Neural cell (in vitro differentiated cells): ENCODE measurements at regions not wholly inside any gene's neighbourhood (a gene's known extent, or its start where the extent isn't known, plus 50 kb on each side); places are given as distances from the start of the nearest gene placed in this dataset.
"Not testable (repeated sequence)": the region's sequence is repeated elsewhere in the genome, so short reads cannot be mapped to it uniquely, and the experiment has no call there.

ENCODE experiments used
- H2AFZ ChIP-seq: fragments of 200-600, 300-800 bp; sonication (generic), shearing (Covaris generic); 2 replicates; pipeline ENCODE4 v1.6.0; 2014; ENCODE audit warnings: low read depth, mild to moderate bottlenecking, antibody characterized with exemption, low read length, moderate library complexity
- H3F3A ChIP-seq: fragments of 200-600 bp; shearing (Covaris generic); 2 replicates; pipeline ENCODE4 v1.6.1; 2016; ENCODE audit warnings: mild to moderate bottlenecking, moderate library complexity, mixed read lengths, antibody characterized with exemption, low read length; ENCODE audit not compliant: insufficient read depth, poor library complexity, severe bottlenecking
- H3K27ac ChIP-seq: fragments of 200-600, 300-800 bp; sonication (generic), shearing (Covaris generic); 2 replicates; pipeline ENCODE4 v1.5.1; 2014; ENCODE audit warnings: mild to moderate bottlenecking, low read length, moderate library complexity
- H3K27me3 ChIP-seq: fragments of 300-800, 200-600 bp; sonication (generic), shearing (Covaris generic); 2 replicates; pipeline ENCODE4 v1.6.0; 2014; ENCODE audit warnings: mild to moderate bottlenecking, low read depth, low read length, moderate library complexity; ENCODE audit not compliant: insufficient read depth
- H3K36me3 ChIP-seq: fragments of 300-800, 200-600 bp; sonication (generic), shearing (Covaris generic); 2 replicates; pipeline ENCODE4 v1.5.1; 2014; ENCODE audit warnings: mild to moderate bottlenecking, antibody characterized with exemption, low read length, moderate library complexity; ENCODE audit not compliant: insufficient read depth
- H3K4me2 ChIP-seq: fragments of 300-800, 200-600 bp; sonication (generic), shearing (Covaris generic); 2 replicates; pipeline ENCODE4 v1.6.0; 2014; ENCODE audit warnings: mild to moderate bottlenecking, low read length
- H3K4me3 ChIP-seq: fragments of 300-800, 200-600 bp; sonication (generic), shearing (Covaris generic); 2 replicates; pipeline ENCODE4 v1.5.1; 2014; ENCODE audit warnings: mild to moderate bottlenecking, low read length, moderate library complexity
- H3K79me2 ChIP-seq: fragments of 200-600 bp; shearing (Covaris generic); replicated peaks from 2 replicates; pipeline ENCODE4 v1.6.0; 2014; ENCODE audit warnings: mild to moderate bottlenecking, low read length, moderate library complexity; ENCODE audit not compliant: insufficient read depth
- H3K9ac ChIP-seq: fragments of 300-800, 200-600 bp; sonication (generic), shearing (Covaris generic); 2 replicates; pipeline ENCODE4 v1.6.1; 2016; ENCODE audit warnings: mild to moderate bottlenecking, low read length, mixed read lengths
- H3K9me2 ChIP-seq: fragments of 200-600 bp; shearing (Covaris generic); 2 replicates; pipeline ENCODE4 v1.6.1; 2016; ENCODE audit warnings: mild to moderate bottlenecking, low read length, mixed read lengths; ENCODE audit not compliant: insufficient read depth
- H3K9me3 ChIP-seq: fragments of 200-600, 300-800 bp; sonication (generic), shearing (Covaris generic); 2 replicates; pipeline ENCODE4 v1.6.1; 2016; ENCODE audit warnings: mild to moderate bottlenecking, mixed run types, low read length, moderate library complexity, mixed read lengths
- H4K20me1 ChIP-seq: fragments of 200-600 bp; shearing (Covaris generic); 2 replicates; pipeline ENCODE4 v1.6.1; 2016; ENCODE audit warnings: mild to moderate bottlenecking, mixed run types; ENCODE audit not compliant: insufficient read depth
- EP300 ChIP-seq: fragments of 450-650 bp; conservative IDR thresholded peaks from 2 replicates; pipeline ENCODE4 v1.6.1; 2014; ENCODE audit warnings: antibody characterized with exemption, mild to moderate bottlenecking, moderate library complexity; ENCODE audit not compliant: poor library complexity, severe bottlenecking
- EZH2 ChIP-seq: fragments of 200-600, 300-800 bp; shearing (Covaris generic), sonication (generic); IDR thresholded peaks from 2 replicates; pipeline ENCODE4 v1.6.1; 2014; ENCODE audit warnings: antibody characterized with exemption, low read length, borderline replicate concordance, mild to moderate bottlenecking; ENCODE audit not compliant: insufficient read depth, poor library complexity, severe bottlenecking
- MXI1 ChIP-seq: fragments of 450-650 bp; conservative IDR thresholded peaks from 2 replicates; pipeline ENCODE4 v1.6.1; 2014; ENCODE audit warnings: antibody characterized with exemption, mild to moderate bottlenecking; ENCODE audit not compliant: poor library complexity, severe bottlenecking
- POLR2AphosphoS5 ChIP-seq: IDR thresholded peaks from 2 replicates; pipeline ENCODE4 v1.6.1; 2012
- RAD21 ChIP-seq: fragments of 450-650 bp; conservative IDR thresholded peaks from 2 replicates; pipeline ENCODE4 v1.6.1; 2014; ENCODE audit warnings: antibody characterized with exemption, mild to moderate bottlenecking, moderate library complexity
- SMC3 ChIP-seq: fragments of 450-650 bp; conservative IDR thresholded peaks from 2 replicates; pipeline ENCODE4 v1.6.1; 2014; ENCODE audit warnings: antibody characterized with exemption, mild to moderate bottlenecking, moderate library complexity; ENCODE audit not compliant: poor library complexity
- TAF1 ChIP-seq: IDR thresholded peaks from 2 replicates; pipeline ENCODE4 v1.6.1; 2012; ENCODE audit warnings: low read depth
- TF ChIP-seq, protein P1 (sequence below): fragments of 450-650 bp; IDR thresholded peaks from 2 replicates; pipeline ENCODE4 v1.5.1; 2014; ENCODE audit warnings: antibody characterized with exemption, mild to moderate bottlenecking, moderate library complexity; ENCODE audit not compliant: poor library complexity, severe bottlenecking
- TF ChIP-seq, protein P2 (sequence below): IDR thresholded peaks from 2 replicates; pipeline ENCODE4 v1.6.1; 2012; ENCODE audit warnings: borderline replicate concordance

DNA sequence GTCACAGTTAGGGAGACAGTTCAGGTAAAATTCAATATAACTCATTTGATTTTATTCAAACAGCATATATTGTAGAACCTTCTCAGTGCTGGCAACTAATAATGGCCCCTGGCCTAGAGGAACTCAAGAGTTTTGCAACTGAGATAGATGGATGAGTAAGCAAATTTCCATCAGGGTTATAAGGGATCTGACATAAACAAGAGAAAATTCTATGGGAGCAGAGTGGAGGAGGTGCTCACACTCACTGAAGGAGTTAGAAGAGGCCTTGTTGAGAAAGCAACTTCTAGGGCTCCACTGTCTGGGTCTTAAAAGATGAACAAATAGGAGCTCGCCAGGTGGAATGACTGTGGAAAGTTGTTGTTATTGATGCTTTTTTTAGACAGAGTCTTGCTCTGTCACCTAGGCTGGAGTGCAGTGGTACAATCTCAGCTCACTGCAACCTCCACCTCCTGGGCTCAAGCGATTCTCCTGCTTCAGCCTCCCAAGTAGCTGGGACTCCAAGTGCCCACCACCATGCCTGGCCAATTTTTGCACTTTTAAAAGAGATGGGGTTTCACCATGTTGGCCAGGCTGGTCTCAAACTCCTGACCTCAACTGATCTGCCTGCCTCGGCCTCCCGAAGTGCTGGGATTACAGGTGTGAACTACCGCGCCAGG, 81.2 kb upstream of the EED start:
- H3K79me2 ChIP-seq, H3K9ac ChIP-seq, H3K4me3 ChIP-seq, H3F3A ChIP-seq, H2AFZ ChIP-seq, H3K4me2 ChIP-seq, H3K9me2 ChIP-seq, H3K27me3 ChIP-seq, H3K36me3 ChIP-seq, H4K20me1 ChIP-seq, H3K9me3 ChIP-seq, H3K27ac ChIP-seq: not testable (repeated sequence)

GRCh38 chr11:86162239-86162638, 82.3 kb upstream of the EED start:
- no peak overlapping the region for H3K4me2 ChIP-seq

GRCh38 chr11:86161837-86162236, 82.7 kb upstream of the EED start:
- no peaks in the 10 kb centered on the region for H3K9me2 ChIP-seq
- no peak overlapping the region for H3K4me2 ChIP-seq
- H3K9ac ChIP-seq, result no peak overlapping the region
- H2AFZ ChIP-seq, result no peak overlapping the region
- H3K9me3 ChIP-seq, result no peaks in the 10 kb centered on the region
- H3K27ac ChIP-seq, result no peak overlapping the region
- no peaks in the 10 kb centered on the region for H4K20me1 ChIP-seq
- no peaks in the 10 kb centered on the region for H3K79me2 ChIP-seq
- no peaks in the 10 kb centered on the region for H3K36me3 ChIP-seq
- no peaks in the 10 kb centered on the region for H3F3A ChIP-seq
- no peaks in the 10 kb centered on the region for H3K27me3 ChIP-seq
- no peak overlapping the region for H3K4me3 ChIP-seq
- no peak for TF ChIP-seq POLR2AphosphoS5
- TF ChIP-seq, protein P1, sequence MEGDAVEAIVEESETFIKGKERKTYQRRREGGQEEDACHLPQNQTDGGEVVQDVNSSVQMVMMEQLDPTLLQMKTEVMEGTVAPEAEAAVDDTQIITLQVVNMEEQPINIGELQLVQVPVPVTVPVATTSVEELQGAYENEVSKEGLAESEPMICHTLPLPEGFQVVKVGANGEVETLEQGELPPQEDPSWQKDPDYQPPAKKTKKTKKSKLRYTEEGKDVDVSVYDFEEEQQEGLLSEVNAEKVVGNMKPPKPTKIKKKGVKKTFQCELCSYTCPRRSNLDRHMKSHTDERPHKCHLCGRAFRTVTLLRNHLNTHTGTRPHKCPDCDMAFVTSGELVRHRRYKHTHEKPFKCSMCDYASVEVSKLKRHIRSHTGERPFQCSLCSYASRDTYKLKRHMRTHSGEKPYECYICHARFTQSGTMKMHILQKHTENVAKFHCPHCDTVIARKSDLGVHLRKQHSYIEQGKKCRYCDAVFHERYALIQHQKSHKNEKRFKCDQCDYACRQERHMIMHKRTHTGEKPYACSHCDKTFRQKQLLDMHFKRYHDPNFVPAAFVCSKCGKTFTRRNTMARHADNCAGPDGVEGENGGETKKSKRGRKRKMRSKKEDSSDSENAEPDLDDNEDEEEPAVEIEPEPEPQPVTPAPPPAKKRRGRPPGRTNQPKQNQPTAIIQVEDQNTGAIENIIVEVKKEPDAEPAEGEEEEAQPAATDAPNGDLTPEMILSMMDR, result no peak
- no peak for TF ChIP-seq EZH2
- TF ChIP-seq MXI1, result no peak
- TF ChIP-seq, protein P2, sequence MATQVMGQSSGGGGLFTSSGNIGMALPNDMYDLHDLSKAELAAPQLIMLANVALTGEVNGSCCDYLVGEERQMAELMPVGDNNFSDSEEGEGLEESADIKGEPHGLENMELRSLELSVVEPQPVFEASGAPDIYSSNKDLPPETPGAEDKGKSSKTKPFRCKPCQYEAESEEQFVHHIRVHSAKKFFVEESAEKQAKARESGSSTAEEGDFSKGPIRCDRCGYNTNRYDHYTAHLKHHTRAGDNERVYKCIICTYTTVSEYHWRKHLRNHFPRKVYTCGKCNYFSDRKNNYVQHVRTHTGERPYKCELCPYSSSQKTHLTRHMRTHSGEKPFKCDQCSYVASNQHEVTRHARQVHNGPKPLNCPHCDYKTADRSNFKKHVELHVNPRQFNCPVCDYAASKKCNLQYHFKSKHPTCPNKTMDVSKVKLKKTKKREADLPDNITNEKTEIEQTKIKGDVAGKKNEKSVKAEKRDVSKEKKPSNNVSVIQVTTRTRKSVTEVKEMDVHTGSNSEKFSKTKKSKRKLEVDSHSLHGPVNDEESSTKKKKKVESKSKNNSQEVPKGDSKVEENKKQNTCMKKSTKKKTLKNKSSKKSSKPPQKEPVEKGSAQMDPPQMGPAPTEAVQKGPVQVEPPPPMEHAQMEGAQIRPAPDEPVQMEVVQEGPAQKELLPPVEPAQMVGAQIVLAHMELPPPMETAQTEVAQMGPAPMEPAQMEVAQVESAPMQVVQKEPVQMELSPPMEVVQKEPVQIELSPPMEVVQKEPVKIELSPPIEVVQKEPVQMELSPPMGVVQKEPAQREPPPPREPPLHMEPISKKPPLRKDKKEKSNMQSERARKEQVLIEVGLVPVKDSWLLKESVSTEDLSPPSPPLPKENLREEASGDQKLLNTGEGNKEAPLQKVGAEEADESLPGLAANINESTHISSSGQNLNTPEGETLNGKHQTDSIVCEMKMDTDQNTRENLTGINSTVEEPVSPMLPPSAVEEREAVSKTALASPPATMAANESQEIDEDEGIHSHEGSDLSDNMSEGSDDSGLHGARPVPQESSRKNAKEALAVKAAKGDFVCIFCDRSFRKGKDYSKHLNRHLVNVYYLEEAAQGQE, result no peak

More at GRCh38 chr11:86162239-86162638, 82.3 kb upstream of the EED start:
- Histone ChIP-seq H3K9ac (no peak overlapping the region), H3K9me2 (no peaks in the 10 kb centered on the region), H4K20me1 (no peaks in the 10 kb centered on the region), H3K9me3 (no peaks in the 10 kb centered on the region), H3F3A (no peaks in the 10 kb centered on the region), H3K4me3 (no peak overlapping the region), H3K36me3 (no peaks in the 10 kb centered on the region), H3K27ac (no peak overlapping the region), H3K79me2 (no peaks in the 10 kb centered on the region), H3K27me3 (no peaks in the 10 kb centered on the region), H2AFZ (no peak overlapping the region)
- TF ChIP-seq, protein P1, result no peak
- TF ChIP-seq RAD21, result no peak
- no peak for TF ChIP-seq TAF1
- TF ChIP-seq EP300, result no peak
- TF ChIP-seq SMC3, result no peak
- TF ChIP-seq EZH2, result no peak
- TF ChIP-seq, protein P2, result no peak
- TF ChIP-seq POLR2AphosphoS5, result no peak
- TF ChIP-seq MXI1, result no peak
